ENCODE measurements at regions not wholly inside any gene's neighbourhood (a gene's known extent, or its start where the extent isn't known, plus 50 kb on each side); places are given as distances from the start of the nearest gene placed in this dataset.

DNA sequence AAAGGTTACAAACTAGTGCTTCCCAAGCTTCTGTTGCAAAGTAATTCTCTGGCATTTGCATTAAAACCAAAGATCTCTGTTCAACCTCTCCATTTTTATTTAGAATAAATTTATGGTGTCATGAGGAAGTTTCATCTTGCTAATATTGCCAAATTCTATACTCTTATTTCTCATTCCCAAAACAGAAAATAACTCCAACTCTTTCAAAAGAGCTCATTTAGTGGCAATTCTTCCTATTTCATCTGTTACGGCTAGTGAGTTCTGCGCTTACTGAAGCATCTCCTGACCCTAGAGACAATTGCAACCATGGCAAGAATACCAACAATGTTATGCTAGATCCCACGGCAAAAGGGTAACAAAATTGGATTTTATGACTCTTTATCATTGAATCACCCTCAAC is 97.0 kb downstream of the HINT1 start:
- TF ChIP-seq, protein P1, sequence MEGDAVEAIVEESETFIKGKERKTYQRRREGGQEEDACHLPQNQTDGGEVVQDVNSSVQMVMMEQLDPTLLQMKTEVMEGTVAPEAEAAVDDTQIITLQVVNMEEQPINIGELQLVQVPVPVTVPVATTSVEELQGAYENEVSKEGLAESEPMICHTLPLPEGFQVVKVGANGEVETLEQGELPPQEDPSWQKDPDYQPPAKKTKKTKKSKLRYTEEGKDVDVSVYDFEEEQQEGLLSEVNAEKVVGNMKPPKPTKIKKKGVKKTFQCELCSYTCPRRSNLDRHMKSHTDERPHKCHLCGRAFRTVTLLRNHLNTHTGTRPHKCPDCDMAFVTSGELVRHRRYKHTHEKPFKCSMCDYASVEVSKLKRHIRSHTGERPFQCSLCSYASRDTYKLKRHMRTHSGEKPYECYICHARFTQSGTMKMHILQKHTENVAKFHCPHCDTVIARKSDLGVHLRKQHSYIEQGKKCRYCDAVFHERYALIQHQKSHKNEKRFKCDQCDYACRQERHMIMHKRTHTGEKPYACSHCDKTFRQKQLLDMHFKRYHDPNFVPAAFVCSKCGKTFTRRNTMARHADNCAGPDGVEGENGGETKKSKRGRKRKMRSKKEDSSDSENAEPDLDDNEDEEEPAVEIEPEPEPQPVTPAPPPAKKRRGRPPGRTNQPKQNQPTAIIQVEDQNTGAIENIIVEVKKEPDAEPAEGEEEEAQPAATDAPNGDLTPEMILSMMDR (IDR thresholded peaks at IDR 0.05), result no peak
- TF ChIP-seq POLR2AphosphoS5 (IDR thresholded peaks at IDR 0.05) (no peak), POLR2A (IDR thresholded peaks at IDR 0.05) (no peak), EP300 (IDR thresholded peaks at IDR 0.05; ENCODE audit: low read depth) (no peak)

All from transverse colon (tissue), 4 donors.